Fibroblast of pulmonary artery (primary cell): ENCODE measurements at regions not wholly inside any gene's neighbourhood (a gene's known extent, or its start where the extent isn't known, plus 50 kb on each side); places are given as distances from the start of the nearest gene placed in this dataset.
A peak's percentile ranks its signal among the peaks of the same experiment; 100 is the strongest.

ENCODE experiments used
- DNase-seq: peaks from one replicate; pipeline ENCODE4 v3.0.0-alpha.2; 2010; ENCODE audit warnings: low read depth
- H3K4me3 ChIP-seq: replicated peaks from 2 replicates; pipeline ENCODE4 v1.5.1; 2011; ENCODE audit warnings: low read depth, mild to moderate bottlenecking, control low read depth, low read length, moderate library complexity
- CTCF ChIP-seq: IDR thresholded peaks from 2 replicates; pipeline ENCODE4 v1.5.1; 2011; ENCODE audit warnings: mild to moderate bottlenecking, control low read depth, low read length, inconsistent platforms; ENCODE audit errors: missing control alignments

- H3K4me3 ChIP-seq: peak overlapping the region; percentile 80
- TF ChIP-seq CTCF: no peak
- peak; percentile 47 for DNase-seq
These were observed 131.6 kb downstream of the OGFRL1 start for GRCh38 chr6:71420095-71420692.

DNA sequence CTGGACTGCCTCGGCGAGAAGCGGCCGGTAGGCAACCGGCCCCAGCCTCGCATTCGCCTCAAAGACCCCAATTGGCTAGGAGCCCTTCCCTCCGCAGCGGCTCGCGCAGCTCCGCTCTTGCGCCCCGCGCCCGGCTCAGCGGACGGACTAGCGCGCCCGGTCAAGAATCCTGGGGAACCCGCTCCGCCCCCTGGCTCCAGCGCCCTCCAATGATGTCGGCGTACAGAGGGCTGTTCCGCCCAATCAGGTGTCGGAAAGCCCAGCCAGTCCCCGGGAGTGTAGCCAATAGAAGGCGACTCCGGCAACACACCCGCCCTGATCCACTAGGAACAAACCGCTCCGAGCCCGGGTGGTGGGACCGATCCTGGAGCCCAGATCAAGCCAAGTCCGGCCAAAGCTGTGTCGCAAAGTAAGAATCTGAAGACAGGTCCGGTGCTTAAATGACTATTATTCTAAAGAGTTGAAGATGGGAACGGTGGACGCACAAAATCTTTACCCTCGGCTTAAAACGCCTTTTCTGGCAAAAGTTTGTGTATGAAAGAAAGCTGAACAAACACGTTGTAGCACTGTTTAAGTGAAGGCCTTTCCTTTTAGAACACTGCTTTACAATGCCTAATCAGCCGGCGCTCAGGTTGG lies 132.2 kb downstream of the OGFRL1 start:
- no peak for TF ChIP-seq CTCF
- DNase-seq: peak; percentile 96
- H3K4me3 ChIP-seq: peak overlapping the region; percentile 80

- no peak for DNase-seq
- no peak overlapping the region for H3K4me3 ChIP-seq
- no peak for TF ChIP-seq CTCF
These were observed 133.0 kb downstream of the OGFRL1 start for GRCh38 chr6:71421611-71422010.

DNA sequence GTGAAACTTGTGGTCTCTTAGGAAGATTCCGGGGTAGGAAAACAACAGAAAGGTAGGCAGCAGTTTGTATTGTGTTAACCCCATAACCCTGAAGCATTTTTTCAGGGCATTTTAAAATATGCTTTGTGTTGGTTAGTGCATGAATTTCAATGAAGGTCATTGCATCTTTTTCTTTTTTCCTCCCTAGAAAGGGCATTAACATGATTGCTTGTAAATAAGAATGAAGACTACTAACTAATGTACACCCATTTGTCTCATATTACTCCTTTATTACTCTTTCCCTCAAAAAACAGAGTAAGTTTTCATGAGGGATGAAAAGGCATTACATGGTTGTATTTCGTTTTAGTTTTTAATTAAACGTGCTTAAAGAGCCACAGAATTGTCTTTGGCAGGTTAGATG lies 141.4 kb downstream of the OGFRL1 start:
- DNase-seq: no peak
- no peak overlapping the region for H3K4me3 ChIP-seq
- TF ChIP-seq CTCF: no peak

DNA sequence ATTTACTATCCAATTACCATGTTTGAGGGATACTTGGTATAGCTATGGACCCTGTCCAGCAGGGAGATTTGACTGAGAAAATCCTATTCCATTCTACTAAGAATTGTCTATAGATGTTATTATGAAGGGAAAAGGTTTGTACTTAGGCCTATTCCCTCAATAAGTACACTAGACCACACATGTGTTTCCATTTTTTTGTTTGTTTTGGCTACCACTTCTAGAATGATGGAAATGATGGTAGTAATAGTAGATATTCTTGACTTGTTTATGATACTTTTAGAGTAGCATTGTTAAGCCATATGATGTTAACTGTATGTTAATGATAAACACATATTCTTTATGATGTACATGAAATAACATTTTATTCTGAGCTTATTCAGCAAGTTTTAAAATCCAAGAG lies 144.8 kb downstream of the OGFRL1 start:
- no peak for TF ChIP-seq CTCF
- DNase-seq: no peak
- H3K4me3 ChIP-seq: no peak overlapping the region

DNA sequence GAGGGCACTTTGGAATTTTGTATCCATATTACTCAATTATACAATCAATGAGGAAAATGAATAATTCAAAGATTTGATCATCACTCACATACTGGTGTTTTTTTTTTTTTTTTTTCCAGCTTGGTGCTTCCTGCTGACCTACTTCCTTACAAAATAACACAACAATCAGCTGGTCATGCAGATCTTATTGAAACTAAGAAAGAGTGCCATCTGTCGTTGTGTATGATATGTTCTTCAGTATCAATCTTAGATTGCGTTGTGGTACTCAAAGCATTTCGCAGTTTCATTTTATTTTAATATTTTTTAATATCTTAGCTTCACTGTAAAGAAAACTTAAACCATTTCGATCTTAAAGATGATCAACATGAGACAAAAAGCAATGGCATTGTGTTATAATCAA lies 155.6 kb downstream of the OGFRL1 start:
- DNase-seq: no peak
- no peak for TF ChIP-seq CTCF
- H3K4me3 ChIP-seq: no peak overlapping the region

GRCh38 chr6:71446057-71446456 lies 157.4 kb downstream of the OGFRL1 start:
- H3K4me3 ChIP-seq: no peak overlapping the region
- TF ChIP-seq CTCF: no peak
- no peak for DNase-seq
